ENCODE measurements at regions not wholly inside any gene's neighbourhood (a gene's known extent, or its start where the extent isn't known, plus 50 kb on each side); places are given as distances from the start of the nearest gene placed in this dataset.
"Not testable (repeated sequence)": the region's sequence is repeated elsewhere in the genome, so short reads cannot be mapped to it uniquely, and the experiment has no call there.

- ATAC-seq (ENCODE audit: low read depth); POLR2A ChIA-PET (ENCODE audit: unreplicated experiment); H2BK120ac ChIP-seq (ENCODE audit: low read depth, low read length); H3K9me3 ChIP-seq (ENCODE audit: control insufficient read depth, insufficient read depth, low read length); H3K4me2 ChIP-seq (ENCODE audit: low read depth, low read length); H3K18ac ChIP-seq (ENCODE audit: low read depth, low read length); H2BK5ac ChIP-seq (ENCODE audit: low read depth, low read length, poor library complexity, severe bottlenecking); BruUV-seq (replicated peaks); CTCF ChIA-PET; H3K14ac ChIP-seq (replicated peaks; ENCODE audit: low read depth, low read length); H3K27ac ChIP-seq (ENCODE audit: insufficient read depth, low read length); H2AFZ ChIP-seq (replicated peaks; ENCODE audit: low read length, poor library complexity); H3K4me3 ChIP-seq (ENCODE audit: insufficient read depth, low read depth, low read length); H2BK15ac ChIP-seq (ENCODE audit: low read depth, low read length); in situ Hi-C loops (cut with MboI; ENCODE audit: low sequenced_read_pairs); H4K5ac ChIP-seq (ENCODE audit: low read depth, low read length); H3K9ac ChIP-seq (ENCODE audit: low read depth, low read length); H3K23ac ChIP-seq (ENCODE audit: low read depth, low read length); H3K79me1 ChIP-seq (ENCODE audit: low read depth in 1 of 2, low read length in 2 of 2); intact Hi-C loops (cut with micrococcal nuclease); H3K36me3 ChIP-seq (ENCODE audit: control insufficient read depth, insufficient read depth, low read length); H3K9me1 ChIP-seq (ENCODE audit: insufficient read depth, low read length); H3K27me3 ChIP-seq (ENCODE audit: control insufficient read depth, insufficient read depth, low read length); H2AK5ac ChIP-seq (ENCODE audit: low read depth, low read length); H3K4me1 ChIP-seq (ENCODE audit: control insufficient read depth, insufficient read depth, low read length); H4K20me1 ChIP-seq (ENCODE audit: insufficient read depth, low read length); H4K91ac ChIP-seq (ENCODE audit: insufficient read depth, low read depth, low read length); dilution Hi-C loops (cut with HindIII; ENCODE audit: low sequenced_read_pairs, unreplicated experiment); H3K4ac ChIP-seq (ENCODE audit: low read depth, low read length); H2AK9ac ChIP-seq (replicated peaks; ENCODE audit: low read depth, low read length, poor library complexity); H4K8ac ChIP-seq (ENCODE audit: low read depth in 2 of 2, low read length in 2 of 2); H2BK20ac ChIP-seq (ENCODE audit: low read depth, low read length); DNase-seq; H3K56ac ChIP-seq (ENCODE audit: extremely low read depth, insufficient read depth, low read length): not testable (repeated sequence)
- WGBS, 2 experiments (ENCODE audit: extremely low coverage in 2 of 2, insufficient read length in 1 of 2) = 73% methylated on average over 3 of the region's 5 CpGs; no CpG with 5 or more reads in 1 of the 2 experiments
Measured at GRCh38 chr1:48064693-48065092, 67.5 kb upstream of the TRABD2B start.

All from IMR-90 (cell line).